ENCODE measurements at regions not wholly inside any gene's neighbourhood (a gene's known extent, or its start where the extent isn't known, plus 50 kb on each side); places are given as distances from the start of the nearest gene placed in this dataset.

DNA sequence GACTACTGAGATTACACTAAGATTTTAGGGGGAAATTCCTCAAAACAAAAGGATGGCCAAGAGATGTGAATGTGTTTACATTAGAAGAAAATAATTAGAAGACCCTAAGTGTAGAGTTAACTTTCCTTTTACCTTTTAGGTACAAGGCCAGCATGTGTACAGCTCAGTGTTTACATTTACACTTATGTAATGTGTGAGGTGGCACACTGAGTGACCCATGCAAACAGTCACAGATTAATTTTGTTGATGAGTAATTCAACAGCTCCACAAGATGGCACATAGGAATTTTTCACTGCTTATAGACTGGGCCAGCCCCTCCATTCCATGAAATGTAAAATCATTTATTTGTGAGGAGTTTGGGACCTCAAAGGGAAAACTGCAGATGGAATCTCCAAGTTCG lies 90.1 kb upstream of the SLC12A2 start:
- no peaks in the 10 kb centered on the region for H4K20me1 ChIP-seq (replicated peaks; ENCODE audit: insufficient read depth)
- H3K9me2 ChIP-seq (ENCODE audit: insufficient read depth) = no peaks in the 10 kb centered on the region
- H3K4me1 ChIP-seq (ENCODE audit: insufficient read depth) = no peaks in the 10 kb centered on the region
- no peaks in the 10 kb centered on the region; the same call in 2 of the 3 replicates for H3K4me1 Mint-ChIP-seq
- no peak overlapping the region for H3K27ac ChIP-seq (ENCODE audit: low read depth)
- H3K4me2 ChIP-seq = no peak overlapping the region
- H3F3A ChIP-seq (replicated peaks; ENCODE audit: low read depth) = no peaks in the 10 kb centered on the region
- no peaks in the 10 kb centered on the region for H3K79me2 ChIP-seq (replicated peaks; ENCODE audit: insufficient read depth)
- H3K4me3 Mint-ChIP-seq = no peak overlapping the region
- no peak for DNase-seq (ENCODE audit: low spot score)
- H3K27ac Mint-ChIP-seq = no peak overlapping the region; the same call in 1 of the 2 replicates
- H3K4me3 ChIP-seq = no peak overlapping the region
- no peak overlapping the region for H2AFZ ChIP-seq
- no peaks in the 10 kb centered on the region for H3K36me3 Mint-ChIP-seq (ENCODE audit: low read depth)
- TF ChIP-seq JUNB (IDR thresholded peaks at IDR 0.05; ENCODE audit: unreplicated experiment) = no peak
- TF ChIP-seq NANOG (IDR thresholded peaks at IDR 0.05; ENCODE audit: borderline replicate concordance) = no peak
- TF ChIP-seq, protein P1, sequence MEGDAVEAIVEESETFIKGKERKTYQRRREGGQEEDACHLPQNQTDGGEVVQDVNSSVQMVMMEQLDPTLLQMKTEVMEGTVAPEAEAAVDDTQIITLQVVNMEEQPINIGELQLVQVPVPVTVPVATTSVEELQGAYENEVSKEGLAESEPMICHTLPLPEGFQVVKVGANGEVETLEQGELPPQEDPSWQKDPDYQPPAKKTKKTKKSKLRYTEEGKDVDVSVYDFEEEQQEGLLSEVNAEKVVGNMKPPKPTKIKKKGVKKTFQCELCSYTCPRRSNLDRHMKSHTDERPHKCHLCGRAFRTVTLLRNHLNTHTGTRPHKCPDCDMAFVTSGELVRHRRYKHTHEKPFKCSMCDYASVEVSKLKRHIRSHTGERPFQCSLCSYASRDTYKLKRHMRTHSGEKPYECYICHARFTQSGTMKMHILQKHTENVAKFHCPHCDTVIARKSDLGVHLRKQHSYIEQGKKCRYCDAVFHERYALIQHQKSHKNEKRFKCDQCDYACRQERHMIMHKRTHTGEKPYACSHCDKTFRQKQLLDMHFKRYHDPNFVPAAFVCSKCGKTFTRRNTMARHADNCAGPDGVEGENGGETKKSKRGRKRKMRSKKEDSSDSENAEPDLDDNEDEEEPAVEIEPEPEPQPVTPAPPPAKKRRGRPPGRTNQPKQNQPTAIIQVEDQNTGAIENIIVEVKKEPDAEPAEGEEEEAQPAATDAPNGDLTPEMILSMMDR (conservative IDR thresholded peaks at IDR 0.05; ENCODE audit: low read depth in 2 of 2) = no peak
- TF ChIP-seq, protein P2, sequence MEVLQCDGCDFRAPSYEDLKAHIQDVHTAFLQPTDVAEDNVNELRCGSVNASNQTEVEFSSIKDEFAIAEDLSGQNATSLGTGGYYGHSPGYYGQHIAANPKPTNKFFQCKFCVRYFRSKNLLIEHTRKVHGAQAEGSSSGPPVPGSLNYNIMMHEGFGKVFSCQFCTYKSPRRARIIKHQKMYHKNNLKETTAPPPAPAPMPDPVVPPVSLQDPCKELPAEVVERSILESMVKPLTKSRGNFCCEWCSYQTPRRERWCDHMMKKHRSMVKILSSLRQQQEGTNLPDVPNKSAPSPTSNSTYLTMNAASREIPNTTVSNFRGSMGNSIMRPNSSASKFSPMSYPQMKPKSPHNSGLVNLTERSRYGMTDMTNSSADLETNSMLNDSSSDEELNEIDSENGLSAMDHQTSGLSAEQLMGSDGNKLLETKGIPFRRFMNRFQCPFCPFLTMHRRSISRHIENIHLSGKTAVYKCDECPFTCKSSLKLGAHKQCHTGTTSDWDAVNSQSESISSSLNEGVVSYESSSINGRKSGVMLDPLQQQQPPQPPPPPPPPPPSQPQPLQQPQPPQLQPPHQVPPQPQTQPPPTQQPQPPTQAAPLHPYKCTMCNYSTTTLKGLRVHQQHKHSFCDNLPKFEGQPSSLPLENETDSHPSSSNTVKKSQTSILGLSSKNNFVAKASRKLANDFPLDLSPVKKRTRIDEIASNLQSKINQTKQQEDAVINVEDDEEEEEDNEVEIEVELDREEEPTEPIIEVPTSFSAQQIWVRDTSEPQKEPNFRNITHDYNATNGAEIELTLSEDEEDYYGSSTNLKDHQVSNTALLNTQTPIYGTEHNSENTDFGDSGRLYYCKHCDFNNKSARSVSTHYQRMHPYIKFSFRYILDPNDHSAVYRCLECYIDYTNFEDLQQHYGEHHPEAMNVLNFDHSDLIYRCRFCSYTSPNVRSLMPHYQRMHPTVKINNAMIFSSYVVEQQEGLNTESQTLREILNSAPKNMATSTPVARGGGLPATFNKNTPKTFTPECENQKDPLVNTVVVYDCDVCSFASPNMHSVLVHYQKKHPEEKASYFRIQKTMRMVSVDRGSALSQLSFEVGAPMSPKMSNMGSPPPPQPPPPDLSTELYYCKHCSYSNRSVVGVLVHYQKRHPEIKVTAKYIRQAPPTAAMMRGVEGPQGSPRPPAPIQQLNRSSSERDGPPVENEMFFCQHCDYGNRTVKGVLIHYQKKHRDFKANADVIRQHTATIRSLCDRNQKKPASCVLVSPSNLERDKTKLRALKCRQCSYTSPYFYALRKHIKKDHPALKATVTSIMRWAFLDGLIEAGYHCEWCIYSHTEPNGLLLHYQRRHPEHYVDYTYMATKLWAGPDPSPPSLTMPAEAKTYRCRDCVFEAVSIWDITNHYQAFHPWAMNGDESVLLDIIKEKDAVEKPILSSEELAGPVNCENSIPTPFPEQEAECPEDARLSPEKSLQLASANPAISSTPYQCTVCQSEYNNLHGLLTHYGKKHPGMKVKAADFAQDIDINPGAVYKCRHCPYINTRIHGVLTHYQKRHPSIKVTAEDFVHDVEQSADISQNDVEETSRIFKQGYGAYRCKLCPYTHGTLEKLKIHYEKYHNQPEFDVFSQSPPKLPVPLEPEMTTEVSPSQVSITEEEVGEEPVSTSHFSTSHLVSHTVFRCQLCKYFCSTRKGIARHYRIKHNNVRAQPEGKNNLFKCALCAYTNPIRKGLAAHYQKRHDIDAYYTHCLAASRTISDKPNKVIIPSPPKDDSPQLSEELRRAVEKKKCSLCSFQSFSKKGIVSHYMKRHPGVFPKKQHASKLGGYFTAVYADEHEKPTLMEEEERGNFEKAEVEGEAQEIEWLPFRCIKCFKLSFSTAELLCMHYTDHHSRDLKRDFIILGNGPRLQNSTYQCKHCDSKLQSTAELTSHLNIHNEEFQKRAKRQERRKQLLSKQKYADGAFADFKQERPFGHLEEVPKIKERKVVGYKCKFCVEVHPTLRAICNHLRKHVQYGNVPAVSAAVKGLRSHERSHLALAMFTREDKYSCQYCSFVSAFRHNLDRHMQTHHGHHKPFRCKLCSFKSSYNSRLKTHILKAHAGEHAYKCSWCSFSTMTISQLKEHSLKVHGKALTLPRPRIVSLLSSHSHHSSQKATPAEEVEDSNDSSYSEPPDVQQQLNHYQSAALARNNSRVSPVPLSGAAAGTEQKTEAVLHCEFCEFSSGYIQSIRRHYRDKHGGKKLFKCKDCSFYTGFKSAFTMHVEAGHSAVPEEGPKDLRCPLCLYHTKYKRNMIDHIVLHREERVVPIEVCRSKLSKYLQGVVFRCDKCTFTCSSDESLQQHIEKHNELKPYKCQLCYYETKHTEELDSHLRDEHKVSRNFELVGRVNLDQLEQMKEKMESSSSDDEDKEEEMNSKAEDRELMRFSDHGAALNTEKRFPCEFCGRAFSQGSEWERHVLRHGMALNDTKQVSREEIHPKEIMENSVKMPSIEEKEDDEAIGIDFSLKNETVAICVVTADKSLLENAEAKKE (CRISPR knock-in tag; IDR thresholded peaks at IDR 0.05) = no peak
- no peak for TF ChIP-seq POLR2AphosphoS5 (IDR thresholded peaks at IDR 0.05; ENCODE audit: low read depth)
- no peak for TF ChIP-seq STAT1 (IDR thresholded peaks at IDR 0.05; ENCODE audit: unreplicated experiment)
- TF ChIP-seq, protein P3, sequence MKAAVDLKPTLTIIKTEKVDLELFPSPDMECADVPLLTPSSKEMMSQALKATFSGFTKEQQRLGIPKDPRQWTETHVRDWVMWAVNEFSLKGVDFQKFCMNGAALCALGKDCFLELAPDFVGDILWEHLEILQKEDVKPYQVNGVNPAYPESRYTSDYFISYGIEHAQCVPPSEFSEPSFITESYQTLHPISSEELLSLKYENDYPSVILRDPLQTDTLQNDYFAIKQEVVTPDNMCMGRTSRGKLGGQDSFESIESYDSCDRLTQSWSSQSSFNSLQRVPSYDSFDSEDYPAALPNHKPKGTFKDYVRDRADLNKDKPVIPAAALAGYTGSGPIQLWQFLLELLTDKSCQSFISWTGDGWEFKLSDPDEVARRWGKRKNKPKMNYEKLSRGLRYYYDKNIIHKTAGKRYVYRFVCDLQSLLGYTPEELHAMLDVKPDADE (IDR thresholded peaks at IDR 0.05) = no peak
- TF ChIP-seq EZH2 (IDR thresholded peaks at IDR 0.05; ENCODE audit: low read depth, unreplicated experiment) = no peak
- no peak for TF ChIP-seq ZNF114 (CRISPR knock-in tag; IDR thresholded peaks at IDR 0.05)
- no peak for TF ChIP-seq ZNF331 (CRISPR knock-in tag; IDR thresholded peaks at IDR 0.05; ENCODE audit: low read depth)
- no peak for TF ChIP-seq EZH2phosphoT487 (IDR thresholded peaks at IDR 0.05; ENCODE audit: unreplicated experiment)
- TF ChIP-seq, protein P4, sequence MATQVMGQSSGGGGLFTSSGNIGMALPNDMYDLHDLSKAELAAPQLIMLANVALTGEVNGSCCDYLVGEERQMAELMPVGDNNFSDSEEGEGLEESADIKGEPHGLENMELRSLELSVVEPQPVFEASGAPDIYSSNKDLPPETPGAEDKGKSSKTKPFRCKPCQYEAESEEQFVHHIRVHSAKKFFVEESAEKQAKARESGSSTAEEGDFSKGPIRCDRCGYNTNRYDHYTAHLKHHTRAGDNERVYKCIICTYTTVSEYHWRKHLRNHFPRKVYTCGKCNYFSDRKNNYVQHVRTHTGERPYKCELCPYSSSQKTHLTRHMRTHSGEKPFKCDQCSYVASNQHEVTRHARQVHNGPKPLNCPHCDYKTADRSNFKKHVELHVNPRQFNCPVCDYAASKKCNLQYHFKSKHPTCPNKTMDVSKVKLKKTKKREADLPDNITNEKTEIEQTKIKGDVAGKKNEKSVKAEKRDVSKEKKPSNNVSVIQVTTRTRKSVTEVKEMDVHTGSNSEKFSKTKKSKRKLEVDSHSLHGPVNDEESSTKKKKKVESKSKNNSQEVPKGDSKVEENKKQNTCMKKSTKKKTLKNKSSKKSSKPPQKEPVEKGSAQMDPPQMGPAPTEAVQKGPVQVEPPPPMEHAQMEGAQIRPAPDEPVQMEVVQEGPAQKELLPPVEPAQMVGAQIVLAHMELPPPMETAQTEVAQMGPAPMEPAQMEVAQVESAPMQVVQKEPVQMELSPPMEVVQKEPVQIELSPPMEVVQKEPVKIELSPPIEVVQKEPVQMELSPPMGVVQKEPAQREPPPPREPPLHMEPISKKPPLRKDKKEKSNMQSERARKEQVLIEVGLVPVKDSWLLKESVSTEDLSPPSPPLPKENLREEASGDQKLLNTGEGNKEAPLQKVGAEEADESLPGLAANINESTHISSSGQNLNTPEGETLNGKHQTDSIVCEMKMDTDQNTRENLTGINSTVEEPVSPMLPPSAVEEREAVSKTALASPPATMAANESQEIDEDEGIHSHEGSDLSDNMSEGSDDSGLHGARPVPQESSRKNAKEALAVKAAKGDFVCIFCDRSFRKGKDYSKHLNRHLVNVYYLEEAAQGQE (IDR thresholded peaks at IDR 0.05; ENCODE audit: unreplicated experiment) = no peak
- no peak for TF ChIP-seq CREB1 (CRISPR knock-in tag; IDR thresholded peaks at IDR 0.05; ENCODE audit: low read depth)
- H3K27me3 ChIP-seq (ENCODE audit: insufficient read depth) = no peaks in the 10 kb centered on the region
- H3K27me3 Mint-ChIP-seq (ENCODE audit: insufficient read depth, low read depth, poor library complexity) = peaks cover 2% of the 10 kb centered on the region
- no peaks in the 10 kb centered on the region for H3K36me3 ChIP-seq (ENCODE audit: insufficient read depth)
- no peaks in the 10 kb centered on the region for H3K9me3 Mint-ChIP-seq
- no peak for ATAC-seq

Data from GM23338 (cell line).